Lower lobe of right lung (tissue), 2 donors: ENCODE measurements at regions not wholly inside any gene's neighbourhood (a gene's known extent, or its start where the extent isn't known, plus 50 kb on each side); places are given as distances from the start of the nearest gene placed in this dataset.
"Not testable (repeated sequence)": the region's sequence is repeated elsewhere in the genome, so short reads cannot be mapped to it uniquely, and the experiment has no call there.

Experiments
- ATAC-seq, 2 donors: fragments of 200-7000 bp; cut with Tn5 transposase; one replicate each; pipeline ENCODE4 v1.9.1; 2020 to 2022; ENCODE audit warnings: mild to moderate bottlenecking in 2 of 2, moderate library complexity in 2 of 2
- DNase-seq: peaks from one replicate; pipeline ENCODE4 v3.0.0-alpha.2; 2020
- H3K27ac ChIP-seq: fragments of 200-600 bp; one replicate; pipeline ENCODE4 v1.8.0; 2022
- H3K27me3 ChIP-seq: fragments of 200-600 bp; one replicate; pipeline ENCODE4 v1.8.0; 2022; ENCODE audit warnings: low read depth
- H3K36me3 ChIP-seq: fragments of 200-600 bp; one replicate; pipeline ENCODE4 v1.8.0; 2022; ENCODE audit warnings: mild to moderate bottlenecking
- H3K4me1 ChIP-seq: fragments of 200-600 bp; one replicate; pipeline ENCODE4 v1.8.0; 2022
- H3K4me3 ChIP-seq: fragments of 200-600 bp; one replicate; pipeline ENCODE4 v1.8.0; 2022; ENCODE audit warnings: mild to moderate bottlenecking
- H3K9me3 ChIP-seq: fragments of 200-600 bp; one replicate; pipeline ENCODE4 v1.8.0; 2022
- CTCF ChIP-seq: fragments of 200-600 bp; IDR thresholded peaks from one replicate; pipeline ENCODE4 v1.8.0; 2022; ENCODE audit warnings: antibody characterized with exemption, mild to moderate bottlenecking
- intact Hi-C: fragments of 100-400 bp; cut with DNase I; formaldehyde crosslinking; loops from one replicate; pipeline ENCODE4 v1.11.0; 2022
- donor health status: DM: no; HTN: yes; CAD: no; lungs with severe emphysema.

- DNase-seq: no peak
- Histone ChIP-seq H3K4me3 (no peak overlapping the region), H3K4me1 (no peaks in the 10 kb centered on the region), H3K36me3 (no peaks in the 10 kb centered on the region), H3K27me3 (no peaks in the 10 kb centered on the region), H3K27ac (no peak overlapping the region), H3K9me3 (no peaks in the 10 kb centered on the region)
- no peak for ATAC-seq
- TF ChIP-seq CTCF: no peak
- intact Hi-C loops: no loop called here
These were observed 74.4 kb downstream of the P2RY1 start for GRCh38 chr3:152909180-152909883.

DNA sequence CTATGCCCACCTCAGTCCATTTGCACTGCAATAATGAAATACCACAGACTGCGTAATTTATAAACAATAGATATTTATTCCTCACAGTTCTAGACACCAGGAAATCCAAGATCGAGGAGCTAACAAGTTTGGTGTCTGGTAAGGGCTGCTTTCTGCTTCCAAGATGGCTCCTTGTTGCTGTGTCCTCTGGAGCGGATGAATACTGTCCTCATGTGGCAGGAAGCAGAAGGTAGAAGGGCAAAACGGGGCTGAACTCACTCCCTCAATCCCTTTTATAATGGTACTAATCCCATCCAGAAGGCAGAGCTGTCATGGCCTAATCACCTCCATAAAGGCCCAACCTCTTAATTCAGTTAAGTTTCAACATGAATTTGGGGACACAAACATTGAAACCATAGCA, 75.3 kb downstream of the P2RY1 start:
- H3K36me3 ChIP-seq: no peaks in the 10 kb centered on the region
- intact Hi-C loops: no loop called here
- no peak overlapping the region for H3K4me3 ChIP-seq
- H3K27ac ChIP-seq: no peak overlapping the region
- DNase-seq (no peak), ATAC-seq (no peak)
- no peaks in the 10 kb centered on the region for H3K27me3 ChIP-seq
- peak; percentile 24 for TF ChIP-seq CTCF
- no peaks in the 10 kb centered on the region for H3K4me1 ChIP-seq
- no peaks in the 10 kb centered on the region for H3K9me3 ChIP-seq

DNA sequence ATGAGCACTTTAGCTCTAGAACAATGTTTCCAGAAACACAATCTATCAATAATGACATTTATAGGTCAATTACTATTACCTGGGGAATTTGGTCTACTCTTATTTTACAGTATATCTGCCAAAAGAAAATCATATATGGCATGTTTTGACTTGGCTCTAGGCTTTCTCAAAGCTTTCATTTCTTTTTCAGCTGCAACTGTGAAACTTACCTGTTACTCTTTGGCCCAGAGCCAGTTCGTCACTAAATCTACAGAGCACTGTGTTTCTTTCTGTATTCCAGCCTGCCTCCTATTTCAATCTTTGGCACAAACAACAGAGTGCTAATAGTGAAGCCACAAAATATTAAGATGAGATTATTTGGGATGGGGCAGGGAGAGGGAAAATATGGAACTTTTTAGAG, 76.0 kb downstream of the P2RY1 start:
- H3K4me1 ChIP-seq: no peaks in the 10 kb centered on the region
- H3K4me3 ChIP-seq: no peak overlapping the region
- no peak for TF ChIP-seq CTCF
- H3K27ac ChIP-seq: no peak overlapping the region
- H3K9me3 ChIP-seq: no peaks in the 10 kb centered on the region
- DNase-seq (no peak), ATAC-seq (no peak)
- H3K36me3 ChIP-seq: no peaks in the 10 kb centered on the region
- H3K27me3 ChIP-seq: no peaks in the 10 kb centered on the region
- intact Hi-C loops: no loop called here

- H3K27ac ChIP-seq, H3K4me3 ChIP-seq, DNase-seq, H3K27me3 ChIP-seq, H3K9me3 ChIP-seq, intact Hi-C loops, H3K36me3 ChIP-seq, ATAC-seq, H3K4me1 ChIP-seq: not testable (repeated sequence)
These were observed 79.8 kb downstream of the P2RY1 start for GRCh38 chr3:152914743-152915142.

- ATAC-seq (no peak), DNase-seq (no peak)
- Histone ChIP-seq H3K27ac (no peak overlapping the region), H3K36me3 (no peaks in the 10 kb centered on the region), H3K27me3 (no peaks in the 10 kb centered on the region), H3K4me1 (no peaks in the 10 kb centered on the region), H3K4me3 (no peak overlapping the region), H3K9me3 (no peaks in the 10 kb centered on the region)
- TF ChIP-seq CTCF: no peak
- intact Hi-C loops: no loop called here
These were observed 80.8 kb downstream of the P2RY1 start for GRCh38 chr3:152915695-152916094.

GRCh38 chr3:152916753-152917279, 81.9 kb downstream of the P2RY1 start:
- no peaks in the 10 kb centered on the region for H3K27me3 ChIP-seq
- ATAC-seq (no peak), DNase-seq (no peak)
- no peaks in the 10 kb centered on the region for H3K9me3 ChIP-seq
- H3K27ac ChIP-seq: no peak overlapping the region
- no peaks in the 10 kb centered on the region for H3K36me3 ChIP-seq
- no peak for TF ChIP-seq CTCF
- H3K4me3 ChIP-seq: no peak overlapping the region
- intact Hi-C loops: no loop called here
- H3K4me1 ChIP-seq: no peaks in the 10 kb centered on the region
